Lung (tissue), 11 donors: ENCODE measurements at regions not wholly inside any gene's neighbourhood (a gene's known extent, or its start where the extent isn't known, plus 50 kb on each side); places are given as distances from the start of the nearest gene placed in this dataset.

Experiments
- ATAC-seq: fragments of 200-7000 bp; cut with Tn5 transposase; one replicate; pipeline ENCODE4 v1.9.1; 2020; ENCODE audit warnings: moderate number of reproducible peaks; ENCODE audit not compliant: insufficient read depth, low FRiP score
- DNase-seq, 3 donors: peaks; one replicate each; pipeline ENCODE4 v3.0.0-alpha.2; 2013 to 2017
- H3K27ac ChIP-seq, 2 donors: one replicate each; pipeline ENCODE4 v1.5.1; 2013; ENCODE audit warnings: mild to moderate bottlenecking in 2 of 2, moderate library complexity in 2 of 2, control low read depth in 1 of 2, inconsistent platforms in 1 of 2, low read depth in 1 of 2, low read length in 1 of 2
- H3K27me3 ChIP-seq, 3 donors: one replicate each; pipeline ENCODE4 v1.5.1; 2013; ENCODE audit warnings: low read length in 2 of 3; ENCODE audit not compliant: control insufficient read depth in 3 of 3, insufficient read depth in 3 of 3
- H3K36me3 ChIP-seq, 4 donors: one replicate each; pipeline ENCODE4 v1.5.1; 2013; ENCODE audit warnings: low read length in 4 of 4, mild to moderate bottlenecking in 1 of 4, moderate library complexity in 1 of 4; ENCODE audit not compliant: control insufficient read depth in 4 of 4, insufficient read depth in 4 of 4
- H3K4me1 ChIP-seq, 5 donors: one replicate each; pipeline ENCODE4 v1.5.1; 2013; ENCODE audit warnings: low read length in 5 of 5, mild to moderate bottlenecking in 2 of 5, moderate library complexity in 1 of 5; ENCODE audit not compliant: control insufficient read depth in 5 of 5, insufficient read depth in 5 of 5
- H3K4me3 ChIP-seq: one replicate; pipeline ENCODE4 v1.5.1; 2013; ENCODE audit warnings: mild to moderate bottlenecking, control low read depth, moderate library complexity
- H3K9ac ChIP-seq, 2 donors: one replicate each; pipeline ENCODE4 v1.5.1; 2013; ENCODE audit warnings: low read length in 2 of 2, control low read depth in 1 of 2; ENCODE audit not compliant: insufficient read depth in 1 of 2
- H3K9me3 ChIP-seq, 4 donors: one replicate each; pipeline ENCODE4 v1.5.1; 2013; ENCODE audit warnings: low read length in 3 of 4, mild to moderate bottlenecking in 1 of 4, moderate library complexity in 1 of 4; ENCODE audit not compliant: control insufficient read depth in 4 of 4, insufficient read depth in 3 of 4
- WGBS, 2 donors: extraction: QIAGEN DNeasy Blood & Tissue Kit; methylation state at CpG; one replicate each; pipeline ENCODE4 v1.1.7; 2013; 5-methylcytosine and 5-hydroxymethylcytosine counted together
- TF ChIP-seq, protein P1 (sequence below): IDR thresholded peaks from 2 replicates; pipeline ENCODE4 v1.5.1; 2012; ENCODE audit warnings: mild to moderate bottlenecking; ENCODE audit errors: control extremely low read depth, extremely low read depth
- donor health status: control.
- donor health status: control.
- donor health status: Bipolar disorder and iron deficiency.
- donor health status: healthy.
- donor health status: DM: yes; HTN: yes; CAD: no.

DNA sequence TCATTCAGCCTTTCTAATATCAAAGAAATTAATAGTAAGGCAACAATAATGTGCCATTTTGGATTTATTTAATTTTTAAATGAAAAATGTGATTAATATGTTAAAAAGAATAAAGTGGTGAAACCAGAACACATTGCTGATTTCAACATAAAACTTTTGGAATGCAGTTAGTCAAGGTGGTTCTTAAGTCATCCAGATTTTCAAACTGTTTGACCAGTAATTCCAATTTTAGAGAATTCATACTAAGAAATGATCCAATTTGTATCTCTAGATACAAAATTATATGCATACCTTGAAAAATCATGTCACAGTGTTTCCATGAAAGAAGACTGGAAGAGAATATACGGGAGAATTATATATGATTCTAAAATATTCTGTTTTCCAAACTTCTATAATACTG lies 54.2 kb upstream of the MCOLN3 start:
- WGBS, 2 donors, result 91 to 97% methylated on average over 1 of the region's 1 CpG
- Histone ChIP-seq H3K9me3 (no peaks in the 10 kb centered on the region), H3K27me3 (no peaks in the 10 kb centered on the region), H3K36me3 (no peaks in the 10 kb centered on the region), H3K4me3 (no peak overlapping the region), H3K27ac (no peak overlapping the region), H3K4me1 (peaks cover 0 to 6% (median 0%) of the 10 kb centered on the region in 5 donors), H3K9ac (no peak overlapping the region)
- DNase-seq (peak in 1 of 3 donors; percentile 9), ATAC-seq (no peak)
- TF ChIP-seq, protein P1, sequence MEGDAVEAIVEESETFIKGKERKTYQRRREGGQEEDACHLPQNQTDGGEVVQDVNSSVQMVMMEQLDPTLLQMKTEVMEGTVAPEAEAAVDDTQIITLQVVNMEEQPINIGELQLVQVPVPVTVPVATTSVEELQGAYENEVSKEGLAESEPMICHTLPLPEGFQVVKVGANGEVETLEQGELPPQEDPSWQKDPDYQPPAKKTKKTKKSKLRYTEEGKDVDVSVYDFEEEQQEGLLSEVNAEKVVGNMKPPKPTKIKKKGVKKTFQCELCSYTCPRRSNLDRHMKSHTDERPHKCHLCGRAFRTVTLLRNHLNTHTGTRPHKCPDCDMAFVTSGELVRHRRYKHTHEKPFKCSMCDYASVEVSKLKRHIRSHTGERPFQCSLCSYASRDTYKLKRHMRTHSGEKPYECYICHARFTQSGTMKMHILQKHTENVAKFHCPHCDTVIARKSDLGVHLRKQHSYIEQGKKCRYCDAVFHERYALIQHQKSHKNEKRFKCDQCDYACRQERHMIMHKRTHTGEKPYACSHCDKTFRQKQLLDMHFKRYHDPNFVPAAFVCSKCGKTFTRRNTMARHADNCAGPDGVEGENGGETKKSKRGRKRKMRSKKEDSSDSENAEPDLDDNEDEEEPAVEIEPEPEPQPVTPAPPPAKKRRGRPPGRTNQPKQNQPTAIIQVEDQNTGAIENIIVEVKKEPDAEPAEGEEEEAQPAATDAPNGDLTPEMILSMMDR, result no peak
